ENCODE measurements at regions not wholly inside any gene's neighbourhood (a gene's known extent, or its start where the extent isn't known, plus 50 kb on each side); places are given as distances from the start of the nearest gene placed in this dataset.

GRCh38 chr3:179512378-179512777, 50.3 kb upstream of the ACTL6A start:
- TF ChIP-seq CTCF (IDR thresholded peaks at IDR 0.05; ENCODE audit: insufficient read depth, low read depth, low read length, missing control alignments) = no peak
- no peak for DNase-seq (ENCODE audit: low read depth)

More at GRCh38 chr3:179512378-179512777, 50.3 kb upstream of the ACTL6A start:
- no peak overlapping the region for H3K4me3 ChIP-seq (ENCODE audit: low read length)

Measured in epithelial cell of esophagus (primary cell).